GM10266 (cell line): ENCODE measurements at regions not wholly inside any gene's neighbourhood (a gene's known extent, or its start where the extent isn't known, plus 50 kb on each side); places are given as distances from the start of the nearest gene placed in this dataset.

ENCODE experiments used
- DNase-seq: peaks from one replicate; pipeline ENCODE4 v3.0.0; 2012; ENCODE audit errors: extremely low spot score
- CTCF ChIP-seq: IDR thresholded peaks from 2 replicates; pipeline ENCODE4 v1.5.1; 2012; ENCODE audit warnings: mild to moderate bottlenecking, low read depth; ENCODE audit not compliant: control insufficient read depth, insufficient read depth; ENCODE audit errors: missing control alignments

GRCh38 chr3:43783987-43784639, 93.4 kb downstream of the ABHD5 start:
- TF ChIP-seq CTCF: no peak
- DNase-seq: no peak

DNA sequence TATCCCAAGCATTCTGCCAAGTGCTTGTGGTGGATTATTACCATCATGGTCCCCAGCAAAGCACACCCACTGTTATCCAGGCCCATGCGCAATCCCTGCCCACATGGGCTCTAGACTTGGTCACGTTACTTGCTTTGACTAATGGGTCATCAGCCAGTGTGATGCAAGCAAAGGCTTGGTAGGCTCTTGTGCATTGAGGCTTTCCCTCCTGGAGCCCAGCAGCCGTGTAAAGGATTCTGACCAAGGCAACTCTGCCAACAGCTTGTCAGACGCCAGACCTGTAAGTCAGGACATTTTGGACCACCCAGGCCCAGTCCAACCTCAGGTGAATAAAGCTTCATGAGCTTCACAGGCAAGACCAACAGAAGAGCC, 93.9 kb downstream of the ABHD5 start:
- DNase-seq: no peak
- no peak for TF ChIP-seq CTCF

- DNase-seq: no peak
- no peak for TF ChIP-seq CTCF
Measured at GRCh38 chr3:43785551-43785950, 94.8 kb downstream of the ABHD5 start.

DNA sequence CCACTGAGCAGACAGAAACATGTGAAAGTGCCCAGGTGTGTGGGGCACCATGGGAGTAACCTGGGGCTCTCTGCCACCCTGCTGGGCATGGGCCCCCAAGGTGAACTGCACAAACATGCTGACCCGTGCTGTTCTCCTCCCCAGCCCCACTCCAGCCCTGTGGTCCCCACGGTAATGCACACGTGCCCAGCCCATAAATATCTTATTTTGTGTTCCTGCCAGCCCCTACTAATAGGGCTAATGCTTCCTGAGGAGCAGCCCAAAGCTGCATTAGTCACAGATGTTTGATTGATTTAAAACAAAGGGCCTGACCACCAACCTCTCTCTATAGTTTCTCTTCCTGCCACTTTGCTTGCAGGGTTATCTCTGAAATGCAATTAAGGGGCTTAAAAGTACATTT, 95.4 kb downstream of the ABHD5 start:
- TF ChIP-seq CTCF: no peak
- no peak for DNase-seq

GRCh38 chr3:43786526-43787305, 96.0 kb downstream of the ABHD5 start:
- TF ChIP-seq CTCF: no peak
- no peak for DNase-seq

GRCh38 chr3:43787330-43787729, 96.6 kb downstream of the ABHD5 start:
- no peak for DNase-seq
- TF ChIP-seq CTCF: no peak

GRCh38 chr3:43789028-43789427, 98.3 kb downstream of the ABHD5 start:
- no peak for DNase-seq
- no peak for TF ChIP-seq CTCF
